ENCODE measurements at regions not wholly inside any gene's neighbourhood (a gene's known extent, or its start where the extent isn't known, plus 50 kb on each side); places are given as distances from the start of the nearest gene placed in this dataset.

GRCh38 chr13:22861958-22862466, 318.8 kb upstream of the SGCG start:
- intact Hi-C loops (cut with micrococcal nuclease) = no loop called here
- Mint-ChIP-seq H3K36me3 (ENCODE audit: low read depth) (no peaks in the 10 kb centered on the region), H3K27ac (no peak overlapping the region), H3K27me3 (no peaks in the 10 kb centered on the region), H3K4me1 (no peaks in the 10 kb centered on the region), H3K9me3 (no peaks in the 10 kb centered on the region), H3K4me3 (no peak overlapping the region)
- CTCF ChIA-PET = no interaction called here
- DNase-seq (no peak), ATAC-seq (ENCODE audit: low read depth) (no peak)
- POLR2A ChIA-PET = no interaction called here
- TF ChIP-seq, protein P1, sequence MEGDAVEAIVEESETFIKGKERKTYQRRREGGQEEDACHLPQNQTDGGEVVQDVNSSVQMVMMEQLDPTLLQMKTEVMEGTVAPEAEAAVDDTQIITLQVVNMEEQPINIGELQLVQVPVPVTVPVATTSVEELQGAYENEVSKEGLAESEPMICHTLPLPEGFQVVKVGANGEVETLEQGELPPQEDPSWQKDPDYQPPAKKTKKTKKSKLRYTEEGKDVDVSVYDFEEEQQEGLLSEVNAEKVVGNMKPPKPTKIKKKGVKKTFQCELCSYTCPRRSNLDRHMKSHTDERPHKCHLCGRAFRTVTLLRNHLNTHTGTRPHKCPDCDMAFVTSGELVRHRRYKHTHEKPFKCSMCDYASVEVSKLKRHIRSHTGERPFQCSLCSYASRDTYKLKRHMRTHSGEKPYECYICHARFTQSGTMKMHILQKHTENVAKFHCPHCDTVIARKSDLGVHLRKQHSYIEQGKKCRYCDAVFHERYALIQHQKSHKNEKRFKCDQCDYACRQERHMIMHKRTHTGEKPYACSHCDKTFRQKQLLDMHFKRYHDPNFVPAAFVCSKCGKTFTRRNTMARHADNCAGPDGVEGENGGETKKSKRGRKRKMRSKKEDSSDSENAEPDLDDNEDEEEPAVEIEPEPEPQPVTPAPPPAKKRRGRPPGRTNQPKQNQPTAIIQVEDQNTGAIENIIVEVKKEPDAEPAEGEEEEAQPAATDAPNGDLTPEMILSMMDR (IDR thresholded peaks at IDR 0.05) = no peak

GRCh38 chr13:22862478-22862877, 318.3 kb upstream of the SGCG start:
- Mint-ChIP-seq H3K4me1 (no peaks in the 10 kb centered on the region), H3K36me3 (ENCODE audit: low read depth) (no peaks in the 10 kb centered on the region), H3K27ac (no peak overlapping the region), H3K4me3 (no peak overlapping the region), H3K9me3 (no peaks in the 10 kb centered on the region), H3K27me3 (no peaks in the 10 kb centered on the region)
- CTCF ChIA-PET = no interaction called here
- no peak for DNase-seq
- TF ChIP-seq, protein P1 (IDR thresholded peaks at IDR 0.05) = no peak
- POLR2A ChIA-PET = no interaction called here
- intact Hi-C loops (cut with micrococcal nuclease) = no loop called here
- ATAC-seq (ENCODE audit: low read depth) = no peak

DNA sequence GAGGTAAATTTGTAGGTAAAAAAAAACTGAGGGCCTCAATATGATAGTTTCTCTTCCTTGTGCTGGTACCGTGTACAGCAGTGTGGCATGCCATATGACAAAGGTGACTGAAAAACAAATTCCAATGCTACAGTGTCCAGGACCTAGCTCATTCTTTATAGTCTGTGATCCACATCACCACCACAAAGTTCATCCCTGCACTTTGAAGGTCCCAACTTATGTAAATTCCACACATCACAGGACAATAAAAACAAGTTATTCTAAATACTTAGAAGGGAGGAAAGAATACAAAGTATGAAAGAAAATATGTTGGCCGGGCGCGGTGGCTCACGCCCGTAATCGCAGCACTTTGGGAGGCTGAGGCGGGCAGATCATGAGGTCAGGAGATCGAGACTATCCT, 314.6 kb upstream of the SGCG start:
- DNase-seq = no peak
- Mint-ChIP-seq H3K27me3 (no peaks in the 10 kb centered on the region), H3K36me3 (ENCODE audit: low read depth) (no peaks in the 10 kb centered on the region), H3K4me3 (no peak overlapping the region), H3K27ac (no peak overlapping the region), H3K4me1 (no peaks in the 10 kb centered on the region), H3K9me3 (no peaks in the 10 kb centered on the region)
- no peak for ATAC-seq (ENCODE audit: low read depth)
- TF ChIP-seq, protein P1 (IDR thresholded peaks at IDR 0.05) = no peak
- intact Hi-C loops (cut with micrococcal nuclease) = no loop called here
- POLR2A ChIA-PET = no interaction called here
- CTCF ChIA-PET = no interaction called here

- ATAC-seq (ENCODE audit: low read depth) (no peak), DNase-seq (no peak)
- H3K4me3 Mint-ChIP-seq = no peak overlapping the region
- H3K36me3 Mint-ChIP-seq (ENCODE audit: low read depth) = no peaks in the 10 kb centered on the region
- intact Hi-C loops (cut with micrococcal nuclease) = no loop called here
- ChIA-PET POLR2A (no interaction called here), CTCF (no interaction called here)
- peaks cover 10% of the 10 kb centered on the region for H3K9me3 Mint-ChIP-seq
- H3K4me1 Mint-ChIP-seq = no peaks in the 10 kb centered on the region
- no peaks in the 10 kb centered on the region for H3K27me3 Mint-ChIP-seq
- TF ChIP-seq, protein P1 (IDR thresholded peaks at IDR 0.05) = no peak
- H3K27ac Mint-ChIP-seq = no peak overlapping the region
Observed at GRCh38 chr13:22871231-22871630, 309.5 kb upstream of the SGCG start.

- ATAC-seq (ENCODE audit: low read depth) (no peak), DNase-seq (no peak)
- intact Hi-C loops (cut with micrococcal nuclease) = no loop called here
- no peaks in the 10 kb centered on the region for H3K36me3 Mint-ChIP-seq (ENCODE audit: low read depth)
- H3K27ac Mint-ChIP-seq = no peak overlapping the region
- H3K27me3 Mint-ChIP-seq = no peaks in the 10 kb centered on the region
- peaks cover 12% of the 10 kb centered on the region for H3K9me3 Mint-ChIP-seq
- ChIA-PET CTCF (no interaction called here), POLR2A (no interaction called here)
- TF ChIP-seq, protein P1 (IDR thresholded peaks at IDR 0.05) = no peak
- H3K4me1 Mint-ChIP-seq = no peaks in the 10 kb centered on the region
- no peak overlapping the region for H3K4me3 Mint-ChIP-seq
Observed at GRCh38 chr13:22874839-22875238, 305.9 kb upstream of the SGCG start.
